PC-9 (cell line): ENCODE measurements at regions not wholly inside any gene's neighbourhood (a gene's known extent, or its start where the extent isn't known, plus 50 kb on each side); places are given as distances from the start of the nearest gene placed in this dataset.

Source experiments
- CTCF ChIP-seq: fragments of 200-600 bp; sonication (generic); conservative IDR thresholded peaks from 2 replicates; pipeline ENCODE4 v1.6.1; 2017; ENCODE audit warnings: mixed run types, antibody characterized with exemption, mild to moderate bottlenecking, moderate library complexity
- EZH2 ChIP-seq: fragments of 200-600 bp; sonication (generic); IDR thresholded peaks from 2 replicates; pipeline ENCODE4 v1.8.0; 2017; ENCODE audit warnings: antibody characterized with exemption, low read depth

GRCh38 chr4:151979819-151980218 is 219.0 kb upstream of the GATB start:
- TF ChIP-seq CTCF (no peak), EZH2 (no peak)
